NAMALWA (cell line): ENCODE measurements at regions not wholly inside any gene's neighbourhood (a gene's known extent, or its start where the extent isn't known, plus 50 kb on each side); places are given as distances from the start of the nearest gene placed in this dataset.
"Not testable (repeated sequence)": the region's sequence is repeated elsewhere in the genome, so short reads cannot be mapped to it uniquely, and the experiment has no call there.

Experiments
- DNase-seq: peaks from one replicate; pipeline ENCODE4 v3.0.0-alpha.2; 2015; ENCODE audit warnings: low spot score

GRCh38 chr9:42239445-42240260 is 56.2 kb downstream of the SPATA31A6 start:
- not testable (repeated sequence) for DNase-seq

GRCh38 chr9:42240261-42240579 is 56.8 kb downstream of the SPATA31A6 start:
- DNase-seq, result not testable (repeated sequence)

- not testable (repeated sequence) for DNase-seq
Measured at GRCh38 chr9:42243211-42243610, 59.8 kb downstream of the SPATA31A6 start.

- DNase-seq, result not testable (repeated sequence)
Measured at GRCh38 chr9:42243822-42244221, 60.4 kb downstream of the SPATA31A6 start.

GRCh38 chr9:42268729-42269128 is 85.3 kb downstream of the SPATA31A6 start:
- DNase-seq, result not testable (repeated sequence)

GRCh38 chr9:42269171-42269570 is 85.7 kb downstream of the SPATA31A6 start:
- DNase-seq, result not testable (repeated sequence)

GRCh38 chr9:42273191-42273590 is 89.7 kb downstream of the SPATA31A6 start:
- not testable (repeated sequence) for DNase-seq

GRCh38 chr9:42275141-42275540 is 91.7 kb downstream of the SPATA31A6 start:
- no peak for DNase-seq

GRCh38 chr9:42282531-42283178 is 99.2 kb downstream of the SPATA31A6 start:
- DNase-seq, result not testable (repeated sequence)

- DNase-seq, result not testable (repeated sequence)
Measured at GRCh38 chr9:42283179-42283543, 99.7 kb downstream of the SPATA31A6 start.

- DNase-seq, result not testable (repeated sequence)
Measured at GRCh38 chr9:42286145-42286845, 102.8 kb downstream of the SPATA31A6 start.

- not testable (repeated sequence) for DNase-seq
Measured at GRCh38 chr9:42288002-42288864, 104.8 kb downstream of the SPATA31A6 start.

- DNase-seq, result not testable (repeated sequence)
Measured at GRCh38 chr9:42288865-42289229, 105.4 kb downstream of the SPATA31A6 start.

- DNase-seq, result not testable (repeated sequence)
Measured at GRCh38 chr9:42300124-42300523, 116.7 kb downstream of the SPATA31A6 start.

GRCh38 chr9:42306625-42307024 is 123.2 kb downstream of the SPATA31A6 start:
- DNase-seq, result not testable (repeated sequence)

- DNase-seq, result not testable (repeated sequence)
Measured at GRCh38 chr9:42307449-42307848, 124.0 kb downstream of the SPATA31A6 start.

- DNase-seq, result not testable (repeated sequence)
Measured at GRCh38 chr9:42310972-42311371, 127.5 kb downstream of the SPATA31A6 start.

GRCh38 chr9:42316026-42316425 is 132.6 kb downstream of the SPATA31A6 start:
- DNase-seq, result not testable (repeated sequence)

GRCh38 chr9:42317677-42318076 is 134.2 kb downstream of the SPATA31A6 start:
- DNase-seq, result not testable (repeated sequence)

GRCh38 chr9:42323084-42323809 is 139.8 kb downstream of the SPATA31A6 start:
- not testable (repeated sequence) for DNase-seq

GRCh38 chr9:42325142-42325541 is 141.7 kb downstream of the SPATA31A6 start:
- not testable (repeated sequence) for DNase-seq
